ENCODE measurements at regions not wholly inside any gene's neighbourhood (a gene's known extent, or its start where the extent isn't known, plus 50 kb on each side); places are given as distances from the start of the nearest gene placed in this dataset.

GRCh38 chr7:54115028-54115763, 427.0 kb upstream of the VSTM2A start:
- H3K36me3 Mint-ChIP-seq: no peaks in the 10 kb centered on the region
- H3K9me3 Mint-ChIP-seq: peaks cover 23 to 32% of the 10 kb centered on the region in 2 donors
- ATAC-seq (no peak), DNase-seq (ENCODE audit: low spot score in 2 of 2) (no peak)
- H3K27ac Mint-ChIP-seq: no peak overlapping the region

- Mint-ChIP-seq H3K9me3 (peaks cover 15 to 22% of the 10 kb centered on the region in 2 donors), H3K36me3 (no peaks in the 10 kb centered on the region), H3K27ac (no peak overlapping the region)
- no peak for DNase-seq (ENCODE audit: low spot score in 2 of 2)
- no peak for ATAC-seq
These were observed 425.2 kb upstream of the VSTM2A start for GRCh38 chr7:54116956-54117355.

GRCh38 chr7:54129035-54129434, 413.1 kb upstream of the VSTM2A start:
- ATAC-seq (no peak), DNase-seq (ENCODE audit: low spot score in 2 of 2) (no peak)
- H3K36me3 Mint-ChIP-seq: peaks cover 0 to 8% of the 10 kb centered on the region in 2 donors

DNA sequence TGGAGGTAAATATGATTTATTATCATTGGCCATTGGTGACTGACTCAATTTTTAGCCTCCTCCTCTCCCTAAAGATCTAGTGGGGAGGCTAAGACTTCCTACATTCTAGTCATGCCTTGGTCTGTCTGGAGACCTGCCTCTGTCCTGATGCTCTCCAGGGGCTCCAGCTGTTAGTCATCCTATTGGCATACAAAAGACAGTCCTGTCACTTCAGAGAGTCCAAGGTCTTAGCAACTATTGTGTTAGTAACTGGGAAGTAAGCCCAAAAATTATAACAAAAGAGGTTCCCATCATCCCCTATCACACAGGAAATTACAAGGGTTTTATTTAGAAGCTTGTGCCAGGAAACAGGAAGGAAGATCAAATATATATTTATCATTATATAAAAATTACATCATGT, 400.6 kb upstream of the VSTM2A start:
- no peak overlapping the region for H3K27ac Mint-ChIP-seq

More at GRCh38 chr7:54129035-54129434, 413.1 kb upstream of the VSTM2A start:
- Mint-ChIP-seq H3K27ac (no peak overlapping the region), H3K9me3 (peaks cover 28 to 38% of the 10 kb centered on the region in 2 donors)

GRCh38 chr7:54145716-54146115, 396.5 kb upstream of the VSTM2A start:
- ATAC-seq (no peak), DNase-seq (ENCODE audit: low spot score in 2 of 2) (no peak)
- Mint-ChIP-seq H3K9me3 (peaks cover 6 to 25% of the 10 kb centered on the region in 2 donors), H3K27ac (no peak overlapping the region), H3K36me3 (no peaks in the 10 kb centered on the region)

More for the DNA sequence above, 400.6 kb upstream of the VSTM2A start:
- ATAC-seq: no peak
- peaks cover 10 to 13% of the 10 kb centered on the region in 2 donors for H3K9me3 Mint-ChIP-seq
- no peaks in the 10 kb centered on the region for H3K36me3 Mint-ChIP-seq
- DNase-seq (ENCODE audit: low spot score in 2 of 2): no peak

- no peaks in the 10 kb centered on the region for H3K36me3 Mint-ChIP-seq
- DNase-seq (ENCODE audit: low spot score in 2 of 2): no peak
- no peak overlapping the region for H3K27ac Mint-ChIP-seq
- no peak for ATAC-seq
- peaks cover 22 to 31% of the 10 kb centered on the region in 2 donors for H3K9me3 Mint-ChIP-seq
These were observed 388.7 kb upstream of the VSTM2A start for GRCh38 chr7:54153462-54153861.

DNA sequence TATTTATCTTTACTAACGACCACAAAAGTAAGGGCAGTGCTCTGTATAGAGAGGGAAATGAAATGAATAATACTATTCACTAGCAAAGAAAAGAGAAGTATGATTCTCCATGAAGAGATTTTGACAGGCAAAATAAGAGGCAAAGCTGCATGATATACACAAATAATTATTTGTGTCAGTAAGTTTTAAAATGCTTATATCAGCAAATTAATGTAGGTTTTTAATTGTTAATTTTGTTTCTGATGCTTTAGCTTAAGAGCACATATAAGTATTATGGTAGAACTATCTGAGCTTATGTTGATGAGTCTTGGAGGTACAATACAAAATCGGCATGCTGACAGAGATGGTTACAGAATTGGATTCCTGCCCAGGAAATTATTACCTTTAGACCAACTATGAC, 383.1 kb upstream of the VSTM2A start:
- ATAC-seq: no peak
- H3K36me3 Mint-ChIP-seq: no peaks in the 10 kb centered on the region
- no peak overlapping the region for H3K27ac Mint-ChIP-seq
- DNase-seq (ENCODE audit: low spot score in 2 of 2): no peak
- peaks cover 8 to 25% of the 10 kb centered on the region in 2 donors for H3K9me3 Mint-ChIP-seq

DNA sequence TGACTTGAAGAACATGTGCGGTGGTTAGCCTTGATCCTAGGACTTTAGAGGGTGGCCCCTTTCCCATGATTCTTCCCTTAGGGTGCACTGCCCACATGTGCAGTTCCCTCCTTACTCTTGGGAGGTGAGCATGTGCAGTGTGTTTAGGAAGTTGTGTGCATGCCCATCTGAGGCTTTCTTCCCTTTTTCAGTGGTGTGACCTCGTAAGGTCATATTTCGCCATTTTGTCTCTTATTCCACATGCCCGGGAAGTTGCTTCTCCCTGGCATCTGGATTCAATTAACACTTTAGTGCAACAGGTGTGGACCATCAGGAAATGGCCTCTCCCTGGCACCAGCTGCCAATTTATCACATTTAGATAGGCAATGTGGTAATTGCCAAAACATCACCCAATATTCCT, 380.6 kb upstream of the VSTM2A start:
- no peak for ATAC-seq
- DNase-seq (ENCODE audit: low spot score in 2 of 2): no peak
- H3K9me3 Mint-ChIP-seq: peaks cover 11 to 24% of the 10 kb centered on the region in 2 donors
- H3K27ac Mint-ChIP-seq: no peak overlapping the region
- H3K36me3 Mint-ChIP-seq: no peaks in the 10 kb centered on the region

- Mint-ChIP-seq H3K27ac (no peak overlapping the region), H3K9me3 (peaks cover 11 to 20% of the 10 kb centered on the region in 2 donors), H3K36me3 (peaks cover 0 to 4% of the 10 kb centered on the region in 2 donors)
- DNase-seq (ENCODE audit: low spot score in 2 of 2) (no peak), ATAC-seq (no peak)
These were observed 375.8 kb upstream of the VSTM2A start for GRCh38 chr7:54166419-54166818.

DNA sequence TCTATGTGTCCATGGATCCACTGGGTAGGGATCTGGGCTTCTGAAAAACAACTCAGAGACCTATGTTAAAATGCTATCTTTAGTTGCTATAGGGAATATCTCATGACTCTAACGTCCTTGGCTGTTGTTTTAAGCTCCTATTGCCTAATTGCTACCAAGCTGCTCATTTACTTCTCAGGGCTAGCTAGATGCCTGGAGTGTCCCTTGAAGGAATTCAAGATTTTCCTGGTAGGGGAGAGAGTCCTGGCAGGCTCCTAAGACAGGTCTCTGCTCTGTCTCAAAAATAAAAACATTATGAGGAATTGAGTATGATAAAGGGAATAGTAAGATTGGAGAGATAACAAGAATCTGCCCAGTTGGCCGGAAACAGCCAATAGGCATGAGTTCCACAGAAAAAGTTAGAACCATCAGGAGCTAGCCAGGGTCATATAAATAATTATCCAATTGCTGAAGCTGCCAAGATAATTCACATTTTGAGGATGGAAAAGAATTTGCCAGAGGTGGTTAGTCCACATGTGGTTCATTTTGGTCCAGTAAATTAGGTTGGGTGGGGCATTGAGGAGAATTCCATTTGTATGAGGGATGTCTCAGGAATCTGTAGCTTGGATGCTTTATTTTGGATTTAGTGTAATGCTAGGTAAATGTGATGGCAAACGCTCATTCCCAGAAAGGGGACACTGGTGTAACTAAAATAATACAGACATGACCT, 362.7 kb upstream of the VSTM2A start:
- no peak for DNase-seq (ENCODE audit: low spot score in 2 of 2)
- Mint-ChIP-seq H3K9me3 (peaks cover 37 to 43% of the 10 kb centered on the region in 2 donors), H3K36me3 (peaks cover 5 to 22% of the 10 kb centered on the region in 2 donors), H3K27ac (no peak overlapping the region)
- no peak for ATAC-seq

DNA sequence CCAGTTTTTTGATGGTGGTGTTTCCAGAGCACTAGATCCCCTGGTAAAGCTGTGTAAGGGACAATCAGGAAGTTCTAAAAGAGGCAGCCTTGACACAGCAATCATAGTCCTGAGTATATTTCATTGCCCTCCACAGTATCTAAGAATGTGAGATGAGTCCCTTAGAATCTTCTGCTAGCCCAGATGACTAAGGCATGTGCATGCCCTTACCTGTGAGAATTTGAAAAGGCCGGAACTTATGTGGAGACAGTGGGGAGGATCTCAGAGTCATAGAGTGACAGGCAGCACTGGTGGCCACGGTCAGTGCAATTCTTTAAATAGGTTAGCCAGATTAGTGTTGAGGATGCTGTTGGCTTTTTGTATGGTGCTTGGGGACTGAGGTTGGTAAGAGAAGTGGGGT, 361.4 kb upstream of the VSTM2A start:
- DNase-seq (ENCODE audit: low spot score in 2 of 2) (no peak), ATAC-seq (no peak)
- Mint-ChIP-seq H3K9me3 (peaks cover 37 to 43% of the 10 kb centered on the region in 2 donors), H3K27ac (no peak overlapping the region), H3K36me3 (peaks cover 5 to 22% of the 10 kb centered on the region in 2 donors)

DNA sequence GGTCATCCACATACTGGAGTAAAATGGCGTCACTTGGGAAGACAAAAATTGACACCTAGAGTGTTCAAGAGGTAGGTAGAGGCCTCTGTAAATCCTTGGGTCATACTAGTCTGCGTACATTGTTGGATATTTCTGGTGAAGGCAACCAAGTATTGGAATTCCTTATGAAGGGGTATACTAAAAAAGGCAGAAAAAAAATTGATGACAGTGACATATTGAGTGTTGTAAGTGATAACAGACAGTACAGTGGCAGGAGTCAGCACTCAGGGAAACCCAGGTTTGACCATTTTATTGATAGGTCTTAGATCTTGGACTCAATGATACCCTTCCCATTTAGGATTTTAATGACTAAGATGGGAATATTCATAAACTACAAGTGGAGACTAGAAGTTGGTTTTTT, 359.1 kb upstream of the VSTM2A start:
- ATAC-seq: no peak
- peaks cover 5 to 26% of the 10 kb centered on the region in 2 donors for H3K36me3 Mint-ChIP-seq
- H3K9me3 Mint-ChIP-seq: peaks cover 33 to 45% of the 10 kb centered on the region in 2 donors

DNA sequence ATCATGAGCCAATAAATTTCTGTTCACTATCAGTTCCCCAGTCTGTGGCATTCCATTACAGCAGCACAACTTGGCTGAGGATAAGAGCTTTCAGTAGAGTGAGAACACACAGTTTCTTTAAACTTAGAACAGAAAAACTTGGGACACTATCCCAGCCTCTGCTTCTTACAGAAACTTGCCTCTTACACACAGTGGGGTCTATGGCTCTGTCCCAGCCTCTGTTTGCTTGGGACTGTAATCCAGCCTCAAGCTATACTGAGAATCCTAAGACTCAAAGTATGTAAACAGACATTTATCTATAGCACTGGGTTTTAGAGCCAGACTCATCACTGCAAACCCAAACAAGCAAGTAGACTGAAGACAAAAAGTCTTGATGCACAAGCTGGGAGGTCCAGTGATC, 355.8 kb upstream of the VSTM2A start:
- no peak for DNase-seq (ENCODE audit: low spot score in 2 of 2)
- Mint-ChIP-seq H3K36me3 (peaks cover 5 to 19% of the 10 kb centered on the region in 2 donors), H3K27ac (no peak overlapping the region), H3K9me3 (peaks cover 29 to 41% of the 10 kb centered on the region in 2 donors)
- ATAC-seq: no peak

More for the DNA sequence above, 359.1 kb upstream of the VSTM2A start:
- no peak overlapping the region for H3K27ac Mint-ChIP-seq
- DNase-seq (ENCODE audit: low spot score in 2 of 2): no peak

DNA sequence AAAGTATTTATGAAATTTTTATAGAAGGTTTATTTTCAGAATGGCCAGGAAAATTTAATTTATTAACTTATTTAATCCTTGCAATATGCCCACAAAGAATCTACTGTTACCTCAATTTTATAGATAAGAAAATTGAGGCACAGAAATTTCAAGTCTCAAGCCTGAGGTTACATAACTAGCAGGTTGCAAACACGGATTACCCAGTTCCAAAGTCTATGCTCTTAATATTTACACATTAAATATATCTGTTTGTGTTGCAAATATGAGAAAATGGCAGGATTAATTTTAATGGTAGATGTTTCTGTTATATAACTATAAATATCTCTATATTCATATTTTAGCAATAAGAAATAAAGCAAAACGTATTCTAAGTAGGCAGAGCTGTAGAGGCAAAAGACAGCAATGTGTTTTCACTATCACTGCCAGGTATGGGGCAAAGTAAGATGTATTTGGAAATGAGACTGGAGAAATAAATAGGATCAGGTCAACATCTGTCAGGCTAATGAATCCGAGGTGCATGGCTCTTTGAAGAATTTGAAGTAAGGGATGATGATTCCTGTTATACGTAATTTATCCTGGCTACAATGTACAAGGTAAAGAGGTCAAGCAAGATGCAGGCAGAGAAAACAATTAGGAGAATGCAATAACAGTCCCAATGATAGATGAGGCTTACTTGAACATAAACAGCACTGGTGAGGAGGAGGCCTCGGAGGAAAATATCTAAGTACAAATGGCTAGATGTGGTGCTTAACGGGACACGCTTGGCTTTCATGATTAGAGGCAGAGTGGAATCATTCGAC, 354.1 kb upstream of the VSTM2A start:
- Mint-ChIP-seq H3K27ac (no peak overlapping the region), H3K36me3 (peaks cover 5 to 16% of the 10 kb centered on the region in 2 donors), H3K9me3 (peaks cover 21 to 33% of the 10 kb centered on the region in 2 donors)
- ATAC-seq (no peak), DNase-seq (ENCODE audit: low spot score in 2 of 2) (no peak)

GRCh38 chr7:54188843-54189242, 353.3 kb upstream of the VSTM2A start:
- no peak for DNase-seq (ENCODE audit: low spot score in 2 of 2)
- peaks cover 16 to 34% of the 10 kb centered on the region in 2 donors for H3K9me3 Mint-ChIP-seq
- peaks cover 2 to 10% of the 10 kb centered on the region in 2 donors for H3K36me3 Mint-ChIP-seq
- no peak overlapping the region for H3K27ac Mint-ChIP-seq
- no peak for ATAC-seq

DNA sequence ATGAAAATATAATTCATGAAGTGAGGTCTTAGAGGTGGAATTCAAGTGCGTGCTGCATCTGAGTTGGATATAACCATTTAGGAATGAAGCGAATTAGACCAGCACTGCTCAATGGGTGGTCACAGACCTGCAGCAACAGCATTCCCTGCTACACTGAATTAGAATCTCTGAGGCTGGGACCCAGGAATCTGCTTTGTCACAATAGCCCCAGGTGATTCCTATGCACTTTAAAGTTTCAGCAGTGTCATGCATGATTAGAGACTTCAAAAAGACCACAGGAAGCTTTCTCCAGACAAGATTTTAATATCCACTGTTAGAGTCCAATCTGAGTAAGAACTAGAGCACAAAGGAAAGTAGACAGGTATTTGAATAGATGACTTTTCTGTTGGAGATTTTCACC, 352.8 kb upstream of the VSTM2A start:
- Mint-ChIP-seq H3K9me3 (peaks cover 16 to 32% of the 10 kb centered on the region in 2 donors), H3K36me3 (peaks cover 0 to 8% of the 10 kb centered on the region in 2 donors), H3K27ac (no peak overlapping the region)
- DNase-seq (ENCODE audit: low spot score in 2 of 2): no peak
- ATAC-seq: no peak

DNA sequence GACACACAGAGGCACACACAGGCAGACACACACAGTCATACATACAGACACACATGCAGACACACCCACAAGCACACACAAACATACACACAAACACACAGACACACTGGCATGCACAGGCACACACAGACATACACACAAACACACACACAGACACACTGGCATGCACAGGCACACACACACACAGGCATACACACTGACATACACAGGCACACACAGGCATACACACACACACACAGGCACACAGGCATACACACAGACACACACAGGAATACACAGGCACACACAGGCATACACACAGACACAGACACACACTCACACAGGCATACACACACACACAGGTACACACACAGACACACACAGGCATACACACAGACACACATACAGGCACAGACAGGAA, 340.7 kb upstream of the VSTM2A start:
- ATAC-seq: no peak
- peaks cover 18 to 20% of the 10 kb centered on the region in 2 donors for H3K9me3 Mint-ChIP-seq
- H3K36me3 Mint-ChIP-seq: peaks cover 0 to 5% of the 10 kb centered on the region in 2 donors
- DNase-seq (ENCODE audit: low spot score in 2 of 2): no peak
- no peak overlapping the region for H3K27ac Mint-ChIP-seq
